ENCODE measurements at regions not wholly inside any gene's neighbourhood (a gene's known extent, or its start where the extent isn't known, plus 50 kb on each side); places are given as distances from the start of the nearest gene placed in this dataset.

DNA sequence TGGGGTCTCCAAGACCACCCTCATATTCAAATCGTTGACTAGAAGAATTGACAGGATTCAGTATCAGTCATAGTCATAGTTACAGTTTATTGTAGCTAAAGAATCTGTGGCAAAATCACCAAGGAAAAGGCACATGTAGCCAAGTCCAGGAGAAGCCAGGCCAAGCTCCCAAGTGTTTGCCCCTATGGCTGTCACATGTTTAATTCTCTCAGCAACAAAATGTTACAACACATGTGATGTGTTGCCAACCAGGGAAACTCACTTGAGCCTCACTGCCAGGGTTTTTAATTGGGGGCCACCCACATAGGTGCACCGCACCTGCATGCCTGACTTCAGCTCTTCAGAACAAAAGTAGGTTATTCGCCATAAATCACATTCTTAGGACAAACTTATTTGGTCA, 1030.9 kb upstream of the CELF2 start:
- H3K4me3 Mint-ChIP-seq = no peak overlapping the region
- ATAC-seq (no peak), DNase-seq (no peak)
- H3K9me3 Mint-ChIP-seq = peaks cover 4% of the 10 kb centered on the region
- ChIA-PET CTCF (no interaction called here), POLR2A (no interaction called here)
- no peaks in the 10 kb centered on the region for H3K36me3 Mint-ChIP-seq (ENCODE audit: low read depth)
- no peak overlapping the region for H3K27ac Mint-ChIP-seq
- H3K4me1 Mint-ChIP-seq (ENCODE audit: low read depth) = no peaks in the 10 kb centered on the region
- intact Hi-C loops (cut with micrococcal nuclease) = no loop called here
- TF ChIP-seq, protein P1, sequence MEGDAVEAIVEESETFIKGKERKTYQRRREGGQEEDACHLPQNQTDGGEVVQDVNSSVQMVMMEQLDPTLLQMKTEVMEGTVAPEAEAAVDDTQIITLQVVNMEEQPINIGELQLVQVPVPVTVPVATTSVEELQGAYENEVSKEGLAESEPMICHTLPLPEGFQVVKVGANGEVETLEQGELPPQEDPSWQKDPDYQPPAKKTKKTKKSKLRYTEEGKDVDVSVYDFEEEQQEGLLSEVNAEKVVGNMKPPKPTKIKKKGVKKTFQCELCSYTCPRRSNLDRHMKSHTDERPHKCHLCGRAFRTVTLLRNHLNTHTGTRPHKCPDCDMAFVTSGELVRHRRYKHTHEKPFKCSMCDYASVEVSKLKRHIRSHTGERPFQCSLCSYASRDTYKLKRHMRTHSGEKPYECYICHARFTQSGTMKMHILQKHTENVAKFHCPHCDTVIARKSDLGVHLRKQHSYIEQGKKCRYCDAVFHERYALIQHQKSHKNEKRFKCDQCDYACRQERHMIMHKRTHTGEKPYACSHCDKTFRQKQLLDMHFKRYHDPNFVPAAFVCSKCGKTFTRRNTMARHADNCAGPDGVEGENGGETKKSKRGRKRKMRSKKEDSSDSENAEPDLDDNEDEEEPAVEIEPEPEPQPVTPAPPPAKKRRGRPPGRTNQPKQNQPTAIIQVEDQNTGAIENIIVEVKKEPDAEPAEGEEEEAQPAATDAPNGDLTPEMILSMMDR (IDR thresholded peaks at IDR 0.05) = no peak
- H3K27me3 Mint-ChIP-seq = no peaks in the 10 kb centered on the region

DNA sequence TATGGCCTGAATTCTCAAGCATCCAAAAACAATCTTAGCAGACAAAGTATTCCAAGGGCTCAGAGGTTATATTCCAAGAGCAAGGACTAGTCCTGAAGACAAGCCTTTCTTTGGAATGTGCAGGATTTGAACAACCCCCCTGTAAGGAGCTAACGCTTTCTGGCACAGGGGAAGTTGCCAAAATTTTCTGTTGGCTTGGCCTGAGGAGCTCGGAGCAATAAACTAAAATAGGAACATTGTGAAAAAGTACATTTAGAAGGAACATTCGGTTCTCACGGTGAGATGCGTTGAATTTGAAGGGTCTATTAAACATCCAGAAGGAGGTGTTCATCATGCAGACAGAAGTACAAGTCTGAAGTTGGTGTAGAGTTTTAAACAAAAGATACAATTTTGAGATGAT, 1030.5 kb upstream of the CELF2 start:
- no peaks in the 10 kb centered on the region for H3K36me3 Mint-ChIP-seq (ENCODE audit: low read depth)
- TF ChIP-seq, protein P1 (IDR thresholded peaks at IDR 0.05) = no peak
- no peak for DNase-seq
- H3K27ac Mint-ChIP-seq = no peak overlapping the region
- no peaks in the 10 kb centered on the region for H3K4me1 Mint-ChIP-seq (ENCODE audit: low read depth)
- H3K27me3 Mint-ChIP-seq = no peaks in the 10 kb centered on the region
- no peak overlapping the region for H3K4me3 Mint-ChIP-seq
- CTCF ChIA-PET = no interaction called here
- H3K9me3 Mint-ChIP-seq = peaks cover 4% of the 10 kb centered on the region
- POLR2A ChIA-PET = no interaction called here
- intact Hi-C loops (cut with micrococcal nuclease) = no loop called here
- ATAC-seq = no peak

DNA sequence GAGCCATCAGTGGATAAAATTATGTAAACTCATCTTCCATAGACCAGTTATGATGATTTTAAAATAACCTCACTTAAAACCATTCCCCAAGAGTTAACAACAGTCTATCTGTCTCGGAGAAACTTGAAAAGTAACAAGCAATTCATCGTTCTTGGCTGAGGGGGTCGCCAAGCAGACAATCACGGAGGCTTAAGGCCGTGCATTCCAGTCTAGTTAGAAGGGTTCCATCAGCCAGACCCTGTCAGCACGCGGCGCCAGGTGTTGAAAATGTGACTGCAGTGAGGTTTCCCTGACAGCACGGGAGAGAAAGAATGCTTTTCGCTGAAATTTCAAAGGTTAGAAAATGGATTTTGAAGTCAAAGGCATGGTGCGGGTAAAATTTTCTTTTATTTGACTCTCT, 1025.0 kb upstream of the CELF2 start:
- intact Hi-C loops (cut with micrococcal nuclease) = no loop called here
- Mint-ChIP-seq H3K36me3 (ENCODE audit: low read depth) (no peaks in the 10 kb centered on the region), H3K27ac (no peak overlapping the region), H3K4me3 (no peak overlapping the region), H3K27me3 (no peaks in the 10 kb centered on the region), H3K4me1 (ENCODE audit: low read depth) (no peaks in the 10 kb centered on the region), H3K9me3 (no peaks in the 10 kb centered on the region)
- CTCF ChIA-PET = no interaction called here
- ATAC-seq (no peak), DNase-seq (no peak)
- TF ChIP-seq, protein P1 (IDR thresholded peaks at IDR 0.05) = no peak
- POLR2A ChIA-PET = no interaction called here

DNA sequence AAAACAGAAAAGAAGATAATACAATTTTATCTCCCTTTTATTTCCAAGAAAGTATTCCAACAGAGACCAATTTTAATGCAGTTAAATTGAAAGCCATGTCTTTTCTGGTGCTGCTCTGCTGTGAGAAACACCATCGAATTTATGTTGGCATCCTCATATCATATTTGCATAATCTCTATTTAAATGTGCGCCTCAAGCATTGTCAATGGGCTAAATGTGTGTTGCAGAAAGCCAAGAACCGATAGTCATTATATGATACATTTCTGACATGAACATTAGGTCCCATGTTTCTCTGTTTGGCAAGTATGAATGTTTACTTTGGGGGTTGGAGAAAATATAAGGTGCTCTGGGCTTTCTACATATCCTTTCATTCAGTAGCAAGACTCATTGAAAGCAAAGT, 1023.5 kb upstream of the CELF2 start:
- no peak for DNase-seq
- ChIA-PET POLR2A (no interaction called here), CTCF (no interaction called here)
- H3K4me1 Mint-ChIP-seq (ENCODE audit: low read depth) = no peaks in the 10 kb centered on the region
- ATAC-seq = no peak
- H3K4me3 Mint-ChIP-seq = no peak overlapping the region
- intact Hi-C loops (cut with micrococcal nuclease) = no loop called here
- H3K9me3 Mint-ChIP-seq = no peaks in the 10 kb centered on the region
- H3K27ac Mint-ChIP-seq = no peak overlapping the region
- H3K27me3 Mint-ChIP-seq = no peaks in the 10 kb centered on the region
- H3K36me3 Mint-ChIP-seq (ENCODE audit: low read depth) = no peaks in the 10 kb centered on the region
- TF ChIP-seq, protein P1 (IDR thresholded peaks at IDR 0.05) = no peak

DNA sequence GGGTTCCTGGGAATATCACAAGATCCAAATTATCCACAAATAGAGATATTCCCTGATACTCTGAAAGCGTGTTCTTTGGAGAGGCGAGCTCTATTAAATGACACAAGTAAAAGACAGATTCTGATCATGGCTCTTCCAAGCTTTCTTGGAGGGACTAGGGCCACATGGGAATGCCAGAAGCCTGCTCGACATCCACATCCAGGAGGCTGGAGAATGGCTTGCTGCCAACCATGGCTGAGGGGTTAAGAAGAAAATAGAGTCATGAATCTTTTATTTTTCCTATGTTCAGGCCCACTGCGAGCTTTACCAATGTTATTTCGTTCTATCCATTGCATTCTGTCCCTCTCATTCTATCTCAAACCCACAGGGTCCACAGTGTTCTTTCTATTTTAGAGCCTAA, 1018.0 kb upstream of the CELF2 start:
- TF ChIP-seq, protein P1 (IDR thresholded peaks at IDR 0.05) = no peak
- Mint-ChIP-seq H3K4me3 (no peak overlapping the region), H3K36me3 (ENCODE audit: low read depth) (no peaks in the 10 kb centered on the region), H3K27me3 (no peaks in the 10 kb centered on the region), H3K9me3 (no peaks in the 10 kb centered on the region), H3K4me1 (ENCODE audit: low read depth) (no peaks in the 10 kb centered on the region), H3K27ac (no peak overlapping the region)
- DNase-seq (no peak), ATAC-seq (no peak)
- POLR2A ChIA-PET = no interaction called here
- CTCF ChIA-PET = no interaction called here
- intact Hi-C loops (cut with micrococcal nuclease) = no loop called here

All from activated CD8-positive, alpha-beta T cell treated with anti-CD3 and anti-CD28 coated beads for 36 hours (primary cell).